Fibroblast of villous mesenchyme (primary cell): ENCODE measurements at regions not wholly inside any gene's neighbourhood (a gene's known extent, or its start where the extent isn't known, plus 50 kb on each side); places are given as distances from the start of the nearest gene placed in this dataset.

Source experiments
- DNase-seq: peaks from one replicate; pipeline ENCODE4 v3.0.0-alpha.2; 2010; ENCODE audit warnings: low read depth
- H3K4me3 ChIP-seq: 2 replicates; pipeline ENCODE4 v1.5.1; 2011; ENCODE audit warnings: low read depth, mild to moderate bottlenecking, low read length
- TF ChIP-seq, protein P1 (sequence below): IDR thresholded peaks from 2 replicates; pipeline ENCODE4 v1.5.1; 2012; ENCODE audit warnings: low read depth, mild to moderate bottlenecking, low read length; ENCODE audit not compliant: insufficient read depth

- TF ChIP-seq, protein P1, sequence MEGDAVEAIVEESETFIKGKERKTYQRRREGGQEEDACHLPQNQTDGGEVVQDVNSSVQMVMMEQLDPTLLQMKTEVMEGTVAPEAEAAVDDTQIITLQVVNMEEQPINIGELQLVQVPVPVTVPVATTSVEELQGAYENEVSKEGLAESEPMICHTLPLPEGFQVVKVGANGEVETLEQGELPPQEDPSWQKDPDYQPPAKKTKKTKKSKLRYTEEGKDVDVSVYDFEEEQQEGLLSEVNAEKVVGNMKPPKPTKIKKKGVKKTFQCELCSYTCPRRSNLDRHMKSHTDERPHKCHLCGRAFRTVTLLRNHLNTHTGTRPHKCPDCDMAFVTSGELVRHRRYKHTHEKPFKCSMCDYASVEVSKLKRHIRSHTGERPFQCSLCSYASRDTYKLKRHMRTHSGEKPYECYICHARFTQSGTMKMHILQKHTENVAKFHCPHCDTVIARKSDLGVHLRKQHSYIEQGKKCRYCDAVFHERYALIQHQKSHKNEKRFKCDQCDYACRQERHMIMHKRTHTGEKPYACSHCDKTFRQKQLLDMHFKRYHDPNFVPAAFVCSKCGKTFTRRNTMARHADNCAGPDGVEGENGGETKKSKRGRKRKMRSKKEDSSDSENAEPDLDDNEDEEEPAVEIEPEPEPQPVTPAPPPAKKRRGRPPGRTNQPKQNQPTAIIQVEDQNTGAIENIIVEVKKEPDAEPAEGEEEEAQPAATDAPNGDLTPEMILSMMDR, result no peak
- no peak overlapping the region for H3K4me3 ChIP-seq
- DNase-seq, result no peak
Measured at GRCh38 chr7:54843841-54844355, 84.9 kb upstream of the SEC61G start.

- TF ChIP-seq, protein P1, result no peak
- no peak for DNase-seq
- H3K4me3 ChIP-seq, result no peak overlapping the region
Measured at GRCh38 chr7:54846273-54846672, 87.3 kb upstream of the SEC61G start.

DNA sequence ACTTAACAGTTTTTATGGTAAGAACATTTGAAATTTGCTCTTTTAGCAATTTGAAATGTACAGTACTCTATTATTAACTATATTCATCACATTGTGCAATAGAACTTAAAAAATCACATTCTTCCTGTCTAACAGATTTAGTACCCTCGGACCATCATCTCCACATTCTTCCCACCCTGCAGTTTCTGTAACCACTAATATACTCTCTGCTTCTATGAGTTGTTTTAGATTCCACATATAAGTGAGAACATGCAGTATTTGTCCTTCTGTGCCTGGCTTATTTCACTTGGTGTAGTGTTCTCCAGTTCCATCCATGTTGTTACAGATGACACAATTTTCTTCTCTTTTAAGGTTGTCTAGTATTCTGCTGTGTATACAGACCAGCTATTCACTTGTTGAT, 88.9 kb upstream of the SEC61G start:
- H3K4me3 ChIP-seq, result no peak overlapping the region
- TF ChIP-seq, protein P1, result no peak
- DNase-seq, result peak; percentile 38

- TF ChIP-seq, protein P1, result no peak
Measured at GRCh38 chr7:54856856-54857255, 97.8 kb upstream of the SEC61G start.

GRCh38 chr7:54857294-54857693, 98.3 kb upstream of the SEC61G start:
- TF ChIP-seq, protein P1, result no peak
- H3K4me3 ChIP-seq, result no peak overlapping the region
- DNase-seq, result no peak

More at GRCh38 chr7:54856856-54857255, 97.8 kb upstream of the SEC61G start:
- no peak for DNase-seq
- H3K4me3 ChIP-seq, result no peak overlapping the region

DNA sequence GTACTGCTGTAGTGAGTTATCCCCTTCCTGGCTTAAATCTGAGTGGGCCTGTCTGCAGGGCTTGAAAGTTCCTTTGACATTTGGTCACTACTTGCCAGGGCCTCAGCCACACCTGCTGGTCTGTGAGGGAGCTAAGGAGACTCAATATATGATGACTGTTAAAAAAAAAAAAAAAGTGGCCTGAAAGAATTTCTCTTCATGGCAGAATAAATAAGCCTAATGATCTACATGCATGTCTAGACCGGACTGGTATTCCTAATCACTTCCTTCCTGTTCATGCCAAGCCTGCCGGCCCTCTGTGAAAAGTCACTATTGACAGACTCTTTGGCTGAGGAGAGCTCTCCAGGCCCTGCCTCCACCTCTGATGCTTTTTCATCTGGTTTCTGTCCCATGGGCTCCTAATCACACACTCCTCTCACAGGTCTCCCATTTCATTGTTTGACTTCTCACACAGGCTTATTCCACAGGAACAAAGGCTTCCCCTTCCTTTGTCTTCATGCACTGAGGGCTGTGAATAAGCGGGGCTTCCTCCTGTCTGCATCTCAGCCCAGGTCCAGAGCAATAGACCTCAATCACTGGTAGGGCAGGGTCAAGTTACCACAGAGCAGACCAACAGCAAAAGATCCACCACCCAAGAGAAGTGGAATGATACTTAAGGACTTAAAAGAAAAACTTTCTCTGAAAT, 99.1 kb upstream of the SEC61G start:
- TF ChIP-seq, protein P1, result no peak
- no peak overlapping the region for H3K4me3 ChIP-seq
- no peak for DNase-seq

DNA sequence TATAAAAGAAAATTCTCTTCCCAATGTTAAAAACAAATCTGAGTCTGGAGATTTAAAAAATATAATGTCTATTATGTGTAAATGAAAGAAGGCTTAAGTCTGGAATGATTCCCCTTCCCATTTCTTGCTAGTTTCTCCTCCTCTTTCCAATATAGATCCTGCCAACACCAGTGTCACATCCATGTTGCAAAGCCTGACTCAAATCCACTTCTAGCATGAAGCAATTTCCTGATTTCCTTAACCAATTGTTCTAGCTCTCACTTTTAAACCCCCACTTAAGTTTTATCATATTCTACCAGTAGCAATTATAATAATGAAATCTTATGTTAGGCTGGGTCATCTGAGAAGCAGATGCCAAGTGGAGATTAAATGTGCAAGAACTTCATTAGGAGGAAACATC, 100.1 kb upstream of the SEC61G start:
- DNase-seq, result no peak
- H3K4me3 ChIP-seq, result no peak overlapping the region
- TF ChIP-seq, protein P1, result no peak
